Body of pancreas (tissue), 4 donors: ENCODE measurements at regions not wholly inside any gene's neighbourhood (a gene's known extent, or its start where the extent isn't known, plus 50 kb on each side); places are given as distances from the start of the nearest gene placed in this dataset.

Source experiments
- POLR2A ChIP-seq, 3 donors: fragments of 450-650 bp; IDR thresholded peaks; one replicate each; pipeline ENCODE4 v1.6.1; 2016; ENCODE audit warnings: antibody characterized with exemption in 3 of 3, mild to moderate bottlenecking in 2 of 3
- TF ChIP-seq, protein P1 (sequence below), 7 experiments: fragments of 450-650 bp in 4 of 7; fragments of 200-600 bp in 3 of 7; sonication (generic) in 3 of 7; IDR thresholded peaks; one replicate each; pipeline ENCODE4 v1.5.1; 2016 to 2019; ENCODE audit warnings: antibody characterized with exemption in 7 of 7

DNA sequence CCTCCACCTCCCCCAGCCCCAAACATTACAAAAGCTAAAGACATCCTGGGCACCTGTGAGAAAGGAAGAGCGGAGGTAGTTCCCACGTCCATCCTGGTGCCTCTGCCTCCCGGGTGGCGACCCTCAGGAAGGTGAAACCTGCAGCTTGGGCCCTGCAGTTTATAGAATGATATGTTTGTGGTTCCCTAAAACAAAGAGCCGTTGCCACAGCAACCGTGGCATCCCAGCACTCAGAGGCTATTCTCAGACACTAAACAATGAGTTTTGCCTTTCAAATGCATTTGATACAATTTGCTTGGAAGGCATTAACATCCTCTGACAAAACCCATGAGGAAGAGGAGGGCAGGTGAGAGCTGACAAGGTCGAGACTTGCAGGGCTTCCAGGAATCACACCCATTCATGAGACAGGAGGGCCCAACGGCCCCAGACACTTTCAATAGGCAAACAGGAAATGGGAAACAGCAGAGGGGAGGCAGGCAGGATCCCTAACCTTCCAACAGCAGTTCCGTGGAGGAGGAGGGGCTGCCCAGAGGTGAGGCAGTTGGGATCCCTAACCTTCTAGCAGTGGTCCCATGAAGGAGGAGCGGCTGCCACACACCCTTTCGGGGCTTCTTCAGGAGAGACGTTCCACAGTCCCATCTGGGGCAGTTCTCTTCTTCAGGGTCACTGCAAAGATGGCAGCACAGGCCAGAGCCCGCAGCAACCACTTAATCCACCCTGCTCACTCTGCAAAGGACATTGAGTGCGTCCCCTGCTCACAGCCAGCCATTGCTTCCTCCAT is 379.2 kb downstream of the SHANK2 start:
- TF ChIP-seq, protein P1, sequence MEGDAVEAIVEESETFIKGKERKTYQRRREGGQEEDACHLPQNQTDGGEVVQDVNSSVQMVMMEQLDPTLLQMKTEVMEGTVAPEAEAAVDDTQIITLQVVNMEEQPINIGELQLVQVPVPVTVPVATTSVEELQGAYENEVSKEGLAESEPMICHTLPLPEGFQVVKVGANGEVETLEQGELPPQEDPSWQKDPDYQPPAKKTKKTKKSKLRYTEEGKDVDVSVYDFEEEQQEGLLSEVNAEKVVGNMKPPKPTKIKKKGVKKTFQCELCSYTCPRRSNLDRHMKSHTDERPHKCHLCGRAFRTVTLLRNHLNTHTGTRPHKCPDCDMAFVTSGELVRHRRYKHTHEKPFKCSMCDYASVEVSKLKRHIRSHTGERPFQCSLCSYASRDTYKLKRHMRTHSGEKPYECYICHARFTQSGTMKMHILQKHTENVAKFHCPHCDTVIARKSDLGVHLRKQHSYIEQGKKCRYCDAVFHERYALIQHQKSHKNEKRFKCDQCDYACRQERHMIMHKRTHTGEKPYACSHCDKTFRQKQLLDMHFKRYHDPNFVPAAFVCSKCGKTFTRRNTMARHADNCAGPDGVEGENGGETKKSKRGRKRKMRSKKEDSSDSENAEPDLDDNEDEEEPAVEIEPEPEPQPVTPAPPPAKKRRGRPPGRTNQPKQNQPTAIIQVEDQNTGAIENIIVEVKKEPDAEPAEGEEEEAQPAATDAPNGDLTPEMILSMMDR (IDR thresholded peaks at IDR 0.05), result no peak
- TF ChIP-seq POLR2A (IDR thresholded peaks at IDR 0.05), result no peak
